RPMI8226 (cell line): ENCODE measurements at regions not wholly inside any gene's neighbourhood (a gene's known extent, or its start where the extent isn't known, plus 50 kb on each side); places are given as distances from the start of the nearest gene placed in this dataset.

Experiments
- DNase-seq: peaks from one replicate; pipeline ENCODE4 v3.0.0-alpha.2; 2015

DNA sequence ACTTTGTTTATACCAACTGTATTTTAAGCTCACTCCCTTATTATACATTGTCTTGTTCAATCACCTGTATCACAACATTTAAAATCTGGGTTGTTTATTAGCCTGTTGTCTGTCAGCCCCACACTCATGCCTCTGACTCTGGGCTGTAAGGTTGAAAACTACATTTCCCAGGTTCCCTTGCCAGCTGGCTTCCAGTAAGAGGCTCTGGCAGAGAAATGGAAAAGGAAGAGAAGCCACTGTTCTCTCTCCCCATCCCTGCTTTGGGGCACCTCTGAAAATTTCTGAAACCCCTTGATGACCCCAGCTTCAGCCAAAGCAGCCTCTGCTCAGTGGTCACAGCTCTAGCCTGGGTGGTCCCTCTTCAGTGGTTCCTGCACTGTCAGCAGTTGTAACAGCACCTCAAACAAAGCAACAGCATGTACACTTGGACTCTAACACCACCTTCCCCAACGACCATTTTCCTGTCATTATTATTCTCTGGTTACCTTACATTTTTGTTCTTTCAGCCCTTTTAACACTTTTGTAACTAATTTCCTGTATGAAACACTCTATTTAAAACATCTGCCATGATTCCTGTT, 108.9 kb upstream of the LGALSL start:
- DNase-seq = no peak

DNA sequence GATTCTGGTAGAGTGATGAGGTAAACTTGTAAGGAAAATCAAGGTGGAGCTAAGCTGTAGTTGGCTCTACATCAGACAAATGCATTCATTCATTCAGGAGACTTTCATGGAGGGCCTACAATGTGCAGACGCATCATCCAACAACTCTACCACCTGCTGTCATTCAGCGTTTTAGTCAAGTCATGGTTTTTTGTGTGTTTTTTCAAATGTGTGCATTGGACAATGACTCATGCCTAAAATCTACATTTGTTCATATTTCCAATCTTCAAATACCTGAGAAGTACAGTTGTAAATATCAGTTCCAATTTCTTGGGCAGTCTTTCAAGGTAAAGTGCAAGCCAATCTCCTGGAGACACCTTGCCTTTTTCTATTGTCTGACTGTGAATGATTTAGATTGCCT, 108.0 kb upstream of the LGALSL start:
- no peak for DNase-seq

DNA sequence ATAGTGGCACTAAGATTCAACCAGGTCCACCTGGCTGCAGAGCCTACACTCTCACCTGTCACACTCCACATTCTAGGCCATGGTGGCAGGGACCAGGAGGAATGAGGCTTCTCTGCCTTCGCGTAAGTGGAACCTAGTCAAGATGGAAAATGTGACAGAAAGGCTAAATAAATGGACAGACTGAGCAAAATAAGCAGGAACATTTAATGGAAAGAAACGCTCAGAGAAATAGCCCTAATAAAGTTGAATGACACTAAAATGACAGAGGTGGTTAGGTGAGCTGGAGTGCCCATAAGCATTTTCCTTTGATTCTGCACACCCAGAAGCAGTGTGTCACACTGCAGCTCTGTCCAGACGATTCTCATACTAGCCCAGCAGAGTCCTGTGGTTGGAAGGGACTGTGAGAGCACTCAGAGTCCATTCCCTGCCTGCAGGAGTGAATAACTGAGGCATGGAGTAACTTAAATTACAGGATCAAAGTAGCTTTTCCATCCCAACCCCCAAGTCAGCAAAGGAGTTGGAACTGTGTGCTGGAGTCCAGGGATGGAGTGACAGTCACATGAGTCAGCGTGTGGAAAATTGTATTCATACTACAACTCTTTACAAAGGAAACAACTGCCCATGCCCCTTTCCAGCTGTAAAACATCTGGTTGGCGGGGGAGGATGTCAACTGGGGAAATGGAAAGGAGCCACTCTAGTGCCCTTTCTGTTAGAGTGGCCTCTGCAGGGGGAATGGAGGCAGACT, 105.4 kb upstream of the LGALSL start:
- no peak for DNase-seq

DNA sequence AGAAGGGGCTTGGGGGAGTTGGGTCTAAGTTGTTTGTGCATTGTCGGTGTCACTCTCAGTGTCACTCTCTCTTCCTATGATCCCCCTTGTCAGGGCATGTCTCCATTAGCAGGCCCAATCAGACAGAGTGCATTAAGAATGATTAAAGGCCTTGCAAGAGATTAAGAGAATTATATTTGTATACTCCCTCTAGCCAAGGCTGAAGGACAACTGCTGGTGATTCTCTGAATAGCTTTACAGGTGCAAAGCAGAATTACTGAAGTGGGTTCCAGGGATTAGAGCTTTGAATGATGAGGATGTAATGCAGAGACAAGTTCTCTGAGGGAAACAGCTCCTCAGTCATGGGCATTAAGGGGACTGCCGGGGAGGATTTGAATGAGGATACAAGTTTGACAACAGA, 104.8 kb upstream of the LGALSL start:
- no peak for DNase-seq

DNA sequence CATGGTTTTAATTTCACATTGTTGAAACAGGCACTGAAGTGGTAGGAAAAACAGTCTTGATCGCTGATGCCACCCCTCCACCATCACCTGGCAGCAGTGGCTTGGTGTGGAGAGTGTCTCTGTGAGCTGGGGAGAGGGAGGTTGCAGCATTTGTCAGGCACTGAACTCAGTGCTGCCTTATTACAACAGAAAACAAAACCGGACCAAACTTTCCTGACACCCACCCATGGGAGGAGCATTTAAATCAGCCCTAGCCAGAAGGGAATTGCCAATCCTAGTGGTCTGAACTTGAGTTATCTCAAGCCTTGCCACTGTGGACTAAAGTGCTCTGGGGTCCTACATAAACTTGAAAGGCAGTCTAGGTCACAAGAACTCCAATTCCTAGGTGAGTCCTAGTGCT, 103.0 kb upstream of the LGALSL start:
- DNase-seq = no peak

DNA sequence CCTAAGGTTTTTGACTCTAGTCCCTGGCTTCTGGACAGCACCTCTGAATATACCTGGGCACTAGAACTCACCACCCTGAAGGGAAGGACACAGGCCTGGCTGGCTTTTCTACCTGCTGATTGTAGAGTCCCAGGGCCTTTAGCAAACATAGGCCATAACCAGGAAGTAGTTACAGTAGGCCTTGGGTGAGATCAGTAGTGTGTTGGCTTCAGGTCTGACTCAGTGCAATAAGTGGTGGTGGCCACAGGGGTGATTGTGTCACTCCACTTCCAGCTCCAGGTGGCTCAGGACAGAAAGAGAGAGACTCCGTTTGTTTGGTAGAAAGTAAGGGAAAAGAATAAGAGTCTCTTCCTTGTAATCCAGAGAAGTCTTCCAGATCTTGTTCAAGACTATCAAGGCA, 101.7 kb upstream of the LGALSL start:
- no peak for DNase-seq

DNA sequence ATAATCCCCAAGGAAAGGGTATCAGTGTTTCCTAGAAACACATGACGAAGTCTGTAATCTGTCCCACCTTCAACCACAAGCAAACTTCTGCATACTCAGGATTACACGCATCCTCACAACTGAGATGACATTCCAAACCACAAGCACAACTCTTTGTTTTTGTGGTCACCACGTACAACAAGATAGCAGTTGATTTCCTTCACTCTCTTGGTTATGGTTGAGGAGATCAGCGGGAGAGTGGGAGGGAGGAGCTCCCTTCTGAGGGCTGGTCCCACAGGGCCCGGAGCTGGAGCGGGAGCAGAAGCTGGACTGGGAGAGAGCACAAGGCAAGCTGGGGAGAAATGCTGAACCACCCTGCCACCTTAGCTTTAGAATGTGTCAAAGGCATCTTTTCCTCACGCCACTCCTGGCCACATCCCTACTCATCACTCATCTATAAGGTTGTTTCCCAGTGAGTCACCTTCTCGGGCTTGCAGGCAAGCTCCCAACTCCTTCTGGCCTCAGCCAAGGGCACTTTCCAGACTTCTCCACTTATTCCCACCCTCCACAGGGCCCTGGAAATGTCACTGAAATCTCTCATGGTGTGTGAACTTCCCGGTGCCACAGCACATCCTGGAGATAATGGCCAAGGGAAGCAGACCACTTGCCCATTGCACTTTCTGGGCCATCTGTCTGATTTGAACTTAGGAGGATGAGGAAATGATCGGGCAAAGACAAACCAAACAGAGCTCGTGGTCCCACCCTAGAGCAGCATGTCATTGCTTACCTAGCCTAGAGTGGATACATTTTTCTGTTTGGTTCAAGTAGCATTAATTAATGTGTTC, 98.9 kb upstream of the LGALSL start:
- no peak for DNase-seq

DNA sequence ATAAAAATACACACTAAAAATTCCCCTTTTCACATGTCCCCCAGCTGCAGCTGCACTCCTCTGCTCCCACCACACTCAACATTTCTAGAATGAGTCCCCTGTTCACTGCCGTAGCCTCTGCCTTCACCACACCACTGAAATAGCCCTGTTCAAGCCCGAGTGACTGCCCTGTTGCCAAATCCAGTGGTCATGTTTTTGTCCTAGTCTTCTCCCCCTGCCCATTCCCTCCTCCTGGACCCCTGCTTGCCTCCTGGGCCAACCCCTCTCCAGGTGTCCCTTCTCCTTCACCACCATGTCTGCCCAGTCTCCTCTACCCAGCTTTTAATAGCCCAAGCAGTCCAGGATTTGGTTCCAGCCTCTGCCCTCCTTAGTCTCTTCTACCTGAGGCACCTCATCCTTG, 97.1 kb upstream of the LGALSL start:
- no peak for DNase-seq

DNA sequence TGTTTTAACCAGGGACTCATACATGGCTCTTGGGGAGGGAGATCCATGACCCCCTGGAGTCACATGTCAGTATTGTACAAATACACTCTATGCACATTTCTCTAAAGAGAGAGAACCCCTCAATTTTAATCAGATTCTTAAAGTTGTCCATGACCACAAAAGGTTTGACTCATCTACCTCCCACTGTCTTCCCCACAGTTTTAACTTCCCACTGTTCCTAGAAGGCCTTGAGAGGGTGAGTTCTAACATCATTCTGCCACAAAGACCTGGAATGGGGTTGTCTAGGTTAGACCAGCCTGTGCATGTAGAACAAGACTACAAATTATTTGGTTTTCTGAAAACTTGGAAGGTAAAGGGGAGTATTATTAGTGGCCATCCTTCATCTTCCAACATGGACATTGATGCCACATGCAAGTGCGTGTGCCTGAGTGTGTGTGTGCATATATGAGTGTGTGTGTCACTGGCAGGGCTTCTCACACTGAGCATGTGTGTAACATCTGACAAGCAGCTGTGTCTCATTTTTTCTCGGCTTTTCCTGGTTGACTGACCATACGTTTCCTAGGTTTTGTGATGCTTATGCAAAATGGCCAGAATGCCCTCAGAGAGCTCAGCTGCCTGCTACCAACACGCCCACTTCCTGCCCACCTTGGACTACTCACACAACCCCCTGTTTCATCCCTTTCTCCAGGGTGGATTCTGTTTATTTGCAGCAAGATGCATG, 94.6 kb upstream of the LGALSL start:
- no peak for DNase-seq

DNA sequence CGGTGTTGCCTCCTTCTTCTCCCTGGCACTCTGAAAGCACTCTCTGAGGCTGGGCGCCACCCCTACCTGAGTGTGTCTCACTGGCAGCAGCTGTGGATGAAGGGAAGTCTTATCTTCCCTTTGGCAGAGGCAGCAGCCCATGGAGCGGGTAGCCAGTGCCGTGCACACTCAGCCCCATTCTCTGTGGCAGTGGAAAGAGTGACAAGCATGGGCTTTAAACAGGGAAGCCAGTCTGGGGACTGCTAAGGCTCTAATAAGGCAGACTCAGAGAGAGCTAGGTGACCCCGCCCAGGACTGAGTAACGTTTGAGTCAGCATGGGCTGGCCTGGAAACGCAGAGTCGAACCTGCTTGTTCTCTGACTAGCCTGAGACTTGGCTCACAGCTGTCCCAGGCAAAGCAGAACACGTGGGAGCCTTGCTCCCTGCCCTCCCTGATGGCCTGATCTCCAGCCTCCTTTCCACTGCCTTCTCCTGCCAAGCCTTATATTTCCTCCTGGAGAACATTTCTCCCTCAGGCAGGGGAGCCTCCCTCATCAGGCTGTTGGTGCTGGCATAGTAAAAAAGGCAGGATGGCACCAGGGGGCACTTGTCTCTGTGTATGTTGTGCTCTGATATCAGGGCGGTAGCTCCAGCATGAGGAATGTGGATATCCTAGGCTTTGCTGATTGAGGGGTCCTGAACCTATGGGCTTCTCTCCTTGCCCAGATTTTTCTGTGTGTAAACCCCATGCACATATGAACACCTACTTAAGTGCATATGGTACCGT, 93.9 kb upstream of the LGALSL start:
- peak; percentile 67 for DNase-seq

DNA sequence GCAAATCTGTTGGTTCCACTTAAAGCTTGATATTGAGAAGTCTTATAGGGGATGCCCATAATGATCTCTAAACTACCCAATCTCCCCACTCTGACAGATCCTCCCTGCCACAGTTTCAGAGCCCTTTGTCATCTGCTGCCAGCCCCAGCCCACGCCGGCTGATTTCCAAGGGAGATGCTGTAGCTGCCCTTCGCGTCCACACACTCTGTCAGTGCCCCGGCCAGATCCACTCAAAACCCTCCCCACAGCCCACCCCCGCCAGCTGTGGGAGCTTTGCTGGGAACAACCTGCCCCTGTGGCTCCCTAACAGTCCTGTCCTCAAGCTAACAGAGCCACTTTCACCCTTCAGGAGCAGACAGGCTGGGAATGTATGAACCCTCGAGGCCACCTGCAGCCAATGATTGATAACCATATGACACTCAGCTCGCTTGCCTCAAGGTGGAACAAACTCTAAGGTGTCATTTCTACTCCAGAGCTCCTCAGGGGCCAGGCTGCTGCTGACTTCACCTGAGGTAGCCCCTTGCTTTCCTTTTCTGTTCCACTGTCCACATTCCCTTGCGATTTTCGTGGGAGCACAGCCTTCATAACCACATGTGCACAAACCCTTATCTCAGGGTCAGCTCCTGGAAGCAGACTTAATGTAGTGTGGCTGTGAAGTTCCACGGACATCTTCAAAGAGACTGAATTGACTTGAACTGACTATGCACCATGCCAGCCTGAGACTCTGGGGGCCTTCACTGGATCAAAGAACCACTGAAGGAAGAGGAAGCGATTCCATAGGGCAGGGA, 92.6 kb upstream of the LGALSL start:
- no peak for DNase-seq

DNA sequence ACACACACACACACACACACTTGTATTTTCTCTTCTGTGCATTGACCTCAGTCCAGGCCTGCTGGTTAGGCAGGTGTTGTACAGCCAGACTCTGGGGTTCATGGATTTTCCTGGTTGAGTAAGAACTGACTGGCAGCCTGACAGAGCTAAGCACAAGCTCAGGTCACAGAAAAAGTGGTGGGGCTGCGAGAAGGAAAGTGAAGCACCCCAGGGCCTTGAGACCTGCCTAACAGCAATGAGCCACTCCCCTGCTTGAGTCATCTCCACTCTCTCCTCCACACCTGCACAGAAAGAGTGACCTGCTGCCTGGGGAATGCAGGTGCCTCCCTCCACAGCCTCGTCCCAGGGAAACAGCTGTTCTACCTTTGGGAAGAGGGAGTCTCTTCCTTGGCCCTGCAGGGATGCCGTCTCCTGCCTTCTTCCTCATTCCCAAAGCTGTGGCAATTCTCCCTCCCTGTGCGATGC, 91.4 kb upstream of the LGALSL start:
- no peak for DNase-seq

DNA sequence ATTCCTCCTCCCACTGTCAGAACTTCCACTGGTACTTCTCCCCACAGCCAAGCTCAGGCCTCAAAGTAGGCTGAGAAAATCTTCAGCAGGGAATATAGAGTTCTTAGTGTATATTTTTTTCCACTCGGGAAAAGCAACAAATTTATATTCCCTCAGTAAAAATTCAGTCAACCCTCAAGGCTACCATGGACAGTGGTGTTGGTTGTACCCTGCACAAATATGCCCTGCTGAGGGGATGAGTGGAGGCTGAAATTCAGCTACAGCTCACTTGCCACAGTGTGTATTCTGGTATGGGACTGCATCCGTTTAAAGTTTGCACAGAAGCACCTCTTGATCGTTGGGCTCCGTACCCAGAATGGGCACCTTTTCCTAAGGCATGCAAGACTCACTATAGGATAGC, 90.8 kb upstream of the LGALSL start:
- DNase-seq = no peak

DNA sequence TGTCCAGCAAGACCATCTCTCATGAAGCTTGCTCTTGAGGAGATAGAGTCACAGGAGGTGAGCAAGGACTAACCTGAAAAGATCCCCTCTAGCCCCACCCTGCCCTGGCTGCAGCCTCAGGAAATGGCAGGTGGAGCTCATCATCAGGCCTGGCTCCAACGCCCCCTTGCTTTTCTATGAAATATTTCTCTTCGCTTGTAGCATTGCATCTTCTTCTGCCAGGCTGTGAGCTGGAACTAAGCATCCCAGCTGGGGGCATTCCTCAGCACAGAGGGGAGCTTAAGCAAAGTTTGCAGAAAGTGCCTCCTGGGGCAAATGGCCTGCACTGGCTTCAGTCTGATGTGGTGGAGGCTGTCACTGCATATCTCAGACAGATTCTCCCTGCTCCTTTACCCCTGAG, 90.1 kb upstream of the LGALSL start:
- DNase-seq = peak; percentile 19

DNA sequence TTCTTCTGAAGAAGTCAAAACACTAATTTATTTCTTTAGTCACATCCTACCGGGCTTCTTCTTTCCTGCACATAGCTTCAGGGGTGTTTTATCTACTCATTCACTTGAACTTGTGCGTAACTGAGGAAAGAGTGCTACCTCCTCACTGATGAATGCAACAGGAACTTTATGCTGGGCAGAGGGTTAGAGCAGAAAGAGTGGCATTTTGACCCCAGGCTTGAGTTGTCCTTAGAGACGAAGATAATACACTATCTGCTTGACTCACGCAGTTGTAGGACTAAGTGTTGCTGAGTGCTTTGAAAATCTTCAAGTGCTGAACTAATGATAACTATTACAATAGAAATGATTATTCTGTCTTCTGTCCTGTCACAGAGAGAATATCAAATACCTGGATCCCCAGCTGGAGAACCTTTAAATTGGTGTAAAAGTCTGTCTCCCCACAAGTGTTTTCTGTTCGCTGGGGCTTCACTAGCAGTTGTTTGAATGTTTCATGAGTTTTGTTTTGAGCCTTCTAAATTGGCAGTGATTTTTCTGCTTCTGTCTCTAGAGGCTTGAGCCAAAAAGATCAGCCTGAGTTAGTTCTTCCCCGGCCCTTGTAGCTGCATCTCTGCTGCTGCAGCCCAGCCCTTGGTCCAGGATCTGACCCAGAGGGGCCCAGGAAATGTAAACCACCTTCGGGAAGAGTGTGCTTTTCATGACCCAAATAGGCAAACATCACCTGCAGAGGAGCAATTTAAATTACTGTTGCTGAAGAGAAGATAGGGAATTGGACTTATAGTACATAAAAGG, 86.3 kb upstream of the LGALSL start:
- DNase-seq = no peak

DNA sequence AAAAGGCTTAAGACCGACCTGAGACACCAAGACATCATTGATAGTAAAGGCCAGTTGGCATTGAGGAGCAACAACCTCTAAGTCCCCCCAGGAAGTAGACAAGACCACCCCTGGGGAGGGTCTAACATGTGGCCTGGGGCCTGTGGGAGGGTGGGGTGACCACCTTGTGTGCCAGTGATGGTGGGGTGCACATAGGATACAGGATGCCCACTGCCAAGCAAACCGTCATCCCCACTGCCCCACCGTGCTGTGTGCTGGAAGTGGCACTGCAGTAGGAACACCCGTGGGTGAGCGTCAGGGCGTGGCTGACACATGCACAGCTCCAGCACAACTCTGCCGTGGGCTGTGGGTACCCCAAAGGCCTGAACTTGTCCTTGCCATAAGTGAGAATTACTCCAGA, 84.3 kb upstream of the LGALSL start:
- no peak for DNase-seq

DNA sequence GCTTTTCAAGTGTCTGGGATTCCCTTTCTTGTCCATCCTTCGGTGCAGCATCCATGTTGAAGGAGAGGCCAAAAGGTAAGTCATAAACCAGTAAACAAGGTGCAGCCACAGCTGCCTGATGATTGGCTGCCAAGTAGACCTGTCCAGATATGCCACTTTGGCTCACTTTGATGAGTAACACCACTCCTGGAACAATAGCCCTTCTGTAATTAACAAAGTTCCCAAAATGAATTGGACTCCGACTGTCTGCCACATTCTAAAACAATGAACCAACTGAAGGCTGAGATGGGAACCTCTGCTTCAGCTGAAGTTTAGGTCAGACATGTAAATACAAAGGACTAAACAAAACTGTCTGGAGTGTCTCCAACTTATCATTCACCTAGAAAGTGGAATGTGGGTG, 82.2 kb upstream of the LGALSL start:
- no peak for DNase-seq

DNA sequence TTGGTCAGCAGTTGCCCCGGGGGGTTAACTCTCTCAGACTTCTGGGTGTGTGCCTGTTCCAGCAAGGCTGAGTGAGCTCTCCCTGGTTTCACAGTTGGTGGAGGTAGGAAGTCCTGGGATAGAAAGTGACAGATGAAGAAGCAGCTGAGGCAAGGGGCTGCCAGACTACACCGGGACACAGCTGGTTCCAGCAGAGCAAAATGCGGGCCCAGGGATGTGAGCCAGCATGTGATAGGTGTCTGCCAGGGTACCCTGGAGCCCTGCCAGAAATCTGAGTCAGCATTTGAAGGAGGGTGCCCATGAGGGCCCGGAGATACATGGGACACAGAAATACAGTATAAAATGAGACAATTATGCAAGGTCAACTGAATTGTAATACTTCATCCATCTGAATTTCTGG, 79.3 kb upstream of the LGALSL start:
- peak; percentile 82 for DNase-seq

DNA sequence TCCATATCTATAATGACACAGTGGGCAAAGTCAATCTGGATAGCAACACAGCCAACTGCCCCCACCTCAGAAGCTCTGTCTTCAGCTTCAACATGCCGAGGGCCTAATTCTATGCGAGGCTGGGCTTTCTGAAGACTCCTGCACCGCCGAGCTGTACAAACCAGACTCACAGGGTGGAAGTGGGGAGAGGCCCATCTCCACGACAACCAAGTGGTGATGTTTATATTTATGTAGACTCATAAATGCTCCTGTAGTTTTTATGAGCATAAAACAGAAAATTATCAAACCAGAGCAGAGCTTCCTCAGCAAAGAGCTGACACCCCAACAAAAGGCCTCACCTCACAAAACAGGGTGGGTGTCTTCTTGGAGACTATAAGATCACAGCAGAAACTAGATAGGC, 77.0 kb upstream of the LGALSL start:
- no peak for DNase-seq

DNA sequence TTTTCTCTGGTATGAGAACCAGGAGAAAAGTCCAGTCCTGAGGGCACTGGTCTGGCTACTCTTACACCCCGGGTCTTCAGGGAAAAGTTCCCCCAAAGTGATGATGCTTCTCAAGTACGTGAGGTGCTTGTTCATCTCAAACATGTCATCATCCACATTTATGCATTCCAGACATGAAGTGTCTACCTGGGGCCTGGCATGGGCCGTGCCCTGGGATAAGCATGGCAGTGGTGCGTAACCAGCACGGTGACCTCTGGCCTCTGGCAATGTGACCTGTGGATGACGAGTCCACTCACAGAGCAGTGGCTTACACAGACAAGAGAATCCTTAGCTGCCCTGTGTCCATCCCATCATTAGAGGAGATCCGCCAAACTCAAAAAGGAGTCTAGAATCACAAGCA, 74.8 kb upstream of the LGALSL start:
- no peak for DNase-seq
